ENCODE measurements at regions not wholly inside any gene's neighbourhood (a gene's known extent, or its start where the extent isn't known, plus 50 kb on each side); places are given as distances from the start of the nearest gene placed in this dataset.

- H3K9me3 ChIP-seq (ENCODE audit: control insufficient read depth, low read length, poor library complexity, severe bottlenecking), result no peaks in the 10 kb centered on the region
- no peak for DNase-seq
- Mint-ChIP-seq H3K27ac (no peak overlapping the region), H3K4me1 (no peaks in the 10 kb centered on the region), H3K27me3 (no peaks in the 10 kb centered on the region), H3K4me3 (no peak overlapping the region), H3K36me3 (ENCODE audit: low read depth) (no peaks in the 10 kb centered on the region)
- no peak for ATAC-seq
Observed at GRCh38 chr2:57550912-57551311, 495.7 kb upstream of the VRK2 start.

DNA sequence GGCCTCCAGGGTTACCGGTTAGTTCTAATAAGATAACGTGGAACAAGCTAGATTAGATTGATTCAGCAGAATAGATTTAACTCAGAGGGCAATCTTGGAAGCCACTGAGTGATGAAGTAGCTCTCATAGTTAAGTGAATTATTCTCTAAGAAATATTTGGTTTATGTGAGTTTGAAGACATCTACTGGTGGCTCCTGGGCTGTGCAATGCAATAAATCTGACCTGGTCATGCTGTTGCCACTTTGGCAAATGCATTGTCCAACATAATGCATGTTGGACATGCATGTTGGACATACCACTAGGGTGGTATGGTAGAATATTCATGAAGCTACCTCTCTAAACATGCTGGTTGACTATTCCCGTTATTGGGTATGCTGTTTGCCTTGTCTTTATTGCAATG, 493.7 kb upstream of the VRK2 start:
- no peak for DNase-seq
- no peak for ATAC-seq
- Mint-ChIP-seq H3K4me1 (no peaks in the 10 kb centered on the region), H3K4me3 (no peak overlapping the region), H3K27me3 (no peaks in the 10 kb centered on the region), H3K36me3 (ENCODE audit: low read depth) (no peaks in the 10 kb centered on the region), H3K27ac (no peak overlapping the region)
- no peaks in the 10 kb centered on the region for H3K9me3 ChIP-seq (ENCODE audit: control insufficient read depth, low read length, poor library complexity, severe bottlenecking)

DNA sequence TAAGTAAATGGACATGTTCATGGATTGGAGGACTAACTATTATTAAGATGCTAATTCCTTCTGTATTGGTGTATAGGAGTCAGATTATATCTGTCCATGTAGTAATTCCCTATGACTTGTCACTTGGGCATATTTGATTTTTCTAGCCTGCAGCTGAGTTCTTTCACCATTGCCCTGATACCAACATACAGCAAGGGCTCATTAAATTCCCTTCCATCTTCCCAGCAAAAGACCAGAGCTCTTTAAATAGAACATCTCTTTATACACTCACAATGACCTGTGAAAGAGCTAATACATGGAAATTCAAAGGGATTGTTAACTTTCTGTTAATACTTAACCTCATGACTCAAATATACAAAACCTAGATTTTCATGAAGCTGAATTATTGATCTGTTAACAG, 492.3 kb upstream of the VRK2 start:
- no peak for ATAC-seq
- Mint-ChIP-seq H3K4me1 (no peaks in the 10 kb centered on the region), H3K4me3 (no peak overlapping the region), H3K36me3 (ENCODE audit: low read depth) (no peaks in the 10 kb centered on the region), H3K27me3 (no peaks in the 10 kb centered on the region), H3K27ac (no peak overlapping the region)
- no peaks in the 10 kb centered on the region for H3K9me3 ChIP-seq (ENCODE audit: control insufficient read depth, low read length, poor library complexity, severe bottlenecking)
- DNase-seq, result no peak

DNA sequence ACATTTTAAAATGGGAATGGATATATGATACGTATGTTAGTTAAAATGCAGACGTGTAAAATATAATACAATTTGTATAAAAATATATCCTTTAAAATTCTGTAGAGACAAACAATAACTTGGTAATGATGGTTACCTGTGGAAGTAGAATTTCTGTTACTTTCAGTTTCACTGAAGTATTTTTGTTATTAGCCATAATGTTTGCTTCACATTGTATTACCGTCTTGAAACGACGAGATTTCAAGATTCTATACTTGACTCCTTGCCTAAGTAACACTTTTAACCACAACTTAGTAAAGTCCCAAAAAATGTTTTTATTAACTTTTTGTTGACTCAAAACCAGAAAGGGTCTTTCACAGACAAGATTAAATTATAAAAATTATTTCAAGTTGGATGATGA, 488.3 kb upstream of the VRK2 start:
- no peaks in the 10 kb centered on the region for H3K27me3 Mint-ChIP-seq
- no peaks in the 10 kb centered on the region for H3K9me3 ChIP-seq (ENCODE audit: control insufficient read depth, low read length, poor library complexity, severe bottlenecking)
- no peak overlapping the region for H3K4me3 Mint-ChIP-seq
- H3K4me1 Mint-ChIP-seq, result no peaks in the 10 kb centered on the region
- H3K27ac Mint-ChIP-seq, result no peak overlapping the region
- DNase-seq (no peak), ATAC-seq (no peak)
- H3K36me3 Mint-ChIP-seq (ENCODE audit: low read depth), result no peaks in the 10 kb centered on the region

DNA sequence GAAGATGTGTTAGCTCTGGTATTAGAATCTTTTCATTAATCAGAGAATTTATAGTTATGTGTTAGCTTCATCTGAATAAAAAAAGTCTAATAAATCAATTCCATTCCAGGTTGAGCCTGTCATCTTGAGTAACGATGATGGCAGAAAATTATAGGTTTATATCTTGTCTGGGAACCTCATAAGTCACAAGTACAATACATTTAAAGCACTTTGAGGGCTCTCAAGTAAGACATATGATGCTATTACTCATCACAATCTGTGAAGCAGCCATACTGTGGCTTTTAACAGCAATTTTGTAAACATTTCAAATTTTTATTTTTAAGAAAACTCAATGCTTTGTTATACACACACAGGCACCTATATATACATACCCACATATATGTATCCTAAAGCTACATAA, 484.1 kb upstream of the VRK2 start:
- no peaks in the 10 kb centered on the region for H3K9me3 ChIP-seq (ENCODE audit: control insufficient read depth, low read length, poor library complexity, severe bottlenecking)
- Mint-ChIP-seq H3K27ac (no peak overlapping the region), H3K36me3 (ENCODE audit: low read depth) (no peaks in the 10 kb centered on the region), H3K4me3 (no peak overlapping the region), H3K4me1 (no peaks in the 10 kb centered on the region), H3K27me3 (no peaks in the 10 kb centered on the region)
- no peak for DNase-seq
- ATAC-seq, result no peak

DNA sequence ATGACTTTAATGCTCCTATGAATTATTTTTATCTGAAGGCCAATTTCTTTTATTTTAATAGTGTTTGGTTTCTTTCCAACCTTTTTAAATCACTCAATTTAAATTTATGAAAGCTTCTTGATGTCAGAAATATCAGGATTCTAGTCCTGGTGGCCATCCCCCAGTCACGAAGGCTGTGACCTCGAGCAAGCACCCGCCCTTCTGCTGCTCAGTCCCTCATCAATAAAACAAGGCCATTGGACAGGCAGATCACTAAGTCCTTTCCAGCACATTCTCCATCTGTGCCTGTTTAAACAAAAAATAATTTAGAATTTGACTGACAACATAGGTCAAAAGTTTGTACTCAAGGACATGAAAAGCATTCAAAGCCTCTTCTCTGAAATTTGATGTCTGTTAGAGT, 483.6 kb upstream of the VRK2 start:
- H3K9me3 ChIP-seq (ENCODE audit: control insufficient read depth, low read length, poor library complexity, severe bottlenecking), result no peaks in the 10 kb centered on the region
- DNase-seq (no peak), ATAC-seq (no peak)
- H3K4me1 Mint-ChIP-seq, result no peaks in the 10 kb centered on the region
- H3K4me3 Mint-ChIP-seq, result no peak overlapping the region
- no peak overlapping the region for H3K27ac Mint-ChIP-seq
- H3K36me3 Mint-ChIP-seq (ENCODE audit: low read depth), result no peaks in the 10 kb centered on the region
- H3K27me3 Mint-ChIP-seq, result no peaks in the 10 kb centered on the region

DNA sequence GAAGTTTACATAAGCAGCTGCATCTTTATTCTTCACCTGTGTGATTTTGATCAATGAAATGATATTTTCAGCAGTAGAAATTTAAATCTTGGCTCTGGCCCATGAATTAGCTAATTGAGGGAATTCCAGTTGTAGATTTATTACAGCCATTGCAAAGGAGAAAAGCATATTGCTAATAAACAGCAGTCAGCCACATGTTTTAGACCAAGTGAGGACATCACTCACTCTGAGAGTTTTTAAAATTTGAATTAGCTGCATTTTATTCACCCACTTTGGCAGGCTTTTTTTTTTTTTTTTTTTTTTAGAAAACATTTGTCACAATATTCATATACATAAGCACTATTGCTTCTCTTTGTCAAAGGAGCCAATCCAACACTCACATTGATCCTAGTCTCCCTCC, 479.4 kb upstream of the VRK2 start:
- ATAC-seq (no peak), DNase-seq (no peak)
- Mint-ChIP-seq H3K4me3 (no peak overlapping the region), H3K27me3 (no peaks in the 10 kb centered on the region), H3K27ac (no peak overlapping the region), H3K36me3 (ENCODE audit: low read depth) (no peaks in the 10 kb centered on the region), H3K4me1 (no peaks in the 10 kb centered on the region)
- H3K9me3 ChIP-seq (ENCODE audit: control insufficient read depth, low read length, poor library complexity, severe bottlenecking), result no peaks in the 10 kb centered on the region

- Mint-ChIP-seq H3K4me1 (no peaks in the 10 kb centered on the region), H3K36me3 (ENCODE audit: low read depth) (no peaks in the 10 kb centered on the region), H3K27me3 (no peaks in the 10 kb centered on the region), H3K4me3 (no peak overlapping the region), H3K27ac (no peak overlapping the region)
- DNase-seq (no peak), ATAC-seq (no peak)
- H3K9me3 ChIP-seq (ENCODE audit: control insufficient read depth, low read length, poor library complexity, severe bottlenecking), result no peaks in the 10 kb centered on the region
Observed at GRCh38 chr2:57569396-57569795, 477.2 kb upstream of the VRK2 start.

DNA sequence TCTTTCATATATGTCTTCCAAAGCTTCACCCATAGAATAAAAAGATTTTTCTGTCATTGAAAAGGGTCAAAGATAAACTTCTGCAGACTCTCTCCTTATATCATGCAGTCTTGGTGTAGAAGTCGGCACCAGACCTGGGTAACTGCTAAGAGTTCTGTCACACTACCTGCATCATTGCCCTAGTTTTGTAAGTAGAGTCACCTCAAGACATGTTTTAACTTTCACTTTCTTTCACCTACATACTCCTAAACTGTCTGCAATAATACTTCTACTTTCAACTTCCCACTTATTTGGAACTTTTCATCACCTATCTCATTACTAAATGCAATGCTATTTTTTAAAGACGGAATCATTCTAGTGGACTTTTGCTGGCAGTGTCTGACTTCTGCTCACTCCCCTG, 475.6 kb upstream of the VRK2 start:
- Mint-ChIP-seq H3K4me3 (no peak overlapping the region), H3K36me3 (ENCODE audit: low read depth) (no peaks in the 10 kb centered on the region), H3K4me1 (no peaks in the 10 kb centered on the region), H3K27ac (no peak overlapping the region), H3K27me3 (no peaks in the 10 kb centered on the region)
- DNase-seq, result no peak
- ATAC-seq, result no peak
- H3K9me3 ChIP-seq (ENCODE audit: control insufficient read depth, low read length, poor library complexity, severe bottlenecking), result no peaks in the 10 kb centered on the region

DNA sequence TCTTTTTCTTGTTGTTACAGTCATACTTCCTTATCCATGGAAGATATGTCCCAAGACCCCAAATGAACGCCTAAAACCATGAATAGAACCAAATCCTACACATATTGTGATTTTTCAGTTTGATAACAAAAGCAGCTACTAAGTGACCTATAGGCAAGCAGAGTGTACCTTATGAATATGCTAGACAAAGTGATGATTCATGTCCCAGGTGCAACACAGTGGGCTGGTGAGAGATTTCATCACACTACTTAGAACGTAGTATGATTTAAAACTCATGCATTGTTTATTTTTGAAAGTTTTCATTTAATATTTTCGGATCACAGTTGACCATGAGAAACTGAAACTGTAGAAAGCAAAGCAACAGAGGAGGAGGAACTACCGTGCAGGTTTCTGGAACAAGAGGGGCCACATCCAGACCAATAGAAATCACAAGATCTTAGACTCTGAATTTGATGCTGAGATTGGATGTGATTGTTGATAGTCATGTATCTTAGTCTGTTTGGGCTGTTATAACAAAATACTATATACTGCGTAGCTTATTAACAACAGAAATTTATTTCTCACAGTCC, 470.8 kb upstream of the VRK2 start:
- DNase-seq, result no peak
- Mint-ChIP-seq H3K36me3 (ENCODE audit: low read depth) (no peaks in the 10 kb centered on the region), H3K4me1 (no peaks in the 10 kb centered on the region), H3K27ac (no peak overlapping the region), H3K4me3 (no peak overlapping the region), H3K27me3 (no peaks in the 10 kb centered on the region)
- no peak for ATAC-seq
- H3K9me3 ChIP-seq (ENCODE audit: control insufficient read depth, low read length, poor library complexity, severe bottlenecking), result no peaks in the 10 kb centered on the region

DNA sequence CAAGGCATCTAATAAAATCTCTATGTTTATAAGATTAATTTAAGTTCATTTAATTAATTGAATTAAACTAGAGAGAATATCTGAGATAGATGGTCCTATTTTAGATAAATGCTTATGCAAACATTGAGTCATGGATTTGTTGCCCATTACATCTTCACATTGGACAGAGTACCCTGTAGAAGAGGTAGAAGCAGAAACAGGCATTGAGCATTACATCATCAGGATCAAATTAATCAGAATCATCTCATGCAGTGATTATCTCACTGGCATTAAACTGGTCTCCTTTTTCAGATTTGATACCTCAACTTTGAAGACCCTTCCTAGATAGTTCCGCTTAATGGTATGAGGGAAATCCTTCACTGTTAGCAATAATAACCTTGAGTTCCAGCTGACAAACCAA, 469.6 kb upstream of the VRK2 start:
- H3K9me3 ChIP-seq (ENCODE audit: control insufficient read depth, low read length, poor library complexity, severe bottlenecking), result no peaks in the 10 kb centered on the region
- Mint-ChIP-seq H3K27ac (no peak overlapping the region), H3K36me3 (ENCODE audit: low read depth) (no peaks in the 10 kb centered on the region), H3K4me3 (no peak overlapping the region), H3K4me1 (no peaks in the 10 kb centered on the region), H3K27me3 (no peaks in the 10 kb centered on the region)
- ATAC-seq (no peak), DNase-seq (no peak)

- ATAC-seq (no peak), DNase-seq (no peak)
- H3K27me3 Mint-ChIP-seq, result no peaks in the 10 kb centered on the region
- H3K36me3 Mint-ChIP-seq (ENCODE audit: low read depth), result no peaks in the 10 kb centered on the region
- H3K4me3 Mint-ChIP-seq, result no peak overlapping the region
- no peaks in the 10 kb centered on the region for H3K9me3 ChIP-seq (ENCODE audit: control insufficient read depth, low read length, poor library complexity, severe bottlenecking)
- H3K4me1 Mint-ChIP-seq, result no peaks in the 10 kb centered on the region
- no peak overlapping the region for H3K27ac Mint-ChIP-seq
Observed at GRCh38 chr2:57597940-57598339, 448.7 kb upstream of the VRK2 start.

DNA sequence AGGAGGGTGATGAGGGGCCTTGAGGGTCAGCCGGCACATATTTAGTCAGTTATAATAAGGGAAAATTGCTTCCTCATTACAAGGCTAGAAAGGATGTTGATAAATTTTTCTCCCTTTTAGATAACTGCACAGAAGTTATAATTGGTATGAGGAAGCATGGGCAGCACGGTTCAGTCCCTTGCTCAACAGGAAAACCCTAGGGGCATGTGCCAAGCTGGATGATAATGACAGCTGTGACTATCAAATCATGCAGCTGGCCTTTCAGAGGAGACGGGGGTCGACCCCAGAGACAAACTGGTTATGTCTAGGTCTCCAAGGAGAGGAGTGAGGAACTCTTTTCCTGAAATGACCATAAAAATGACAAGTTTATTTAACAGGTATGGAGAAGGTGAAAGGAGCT, 448.1 kb upstream of the VRK2 start:
- ATAC-seq (no peak), DNase-seq (no peak)
- no peak overlapping the region for H3K27ac Mint-ChIP-seq
- no peaks in the 10 kb centered on the region for H3K4me1 Mint-ChIP-seq
- no peaks in the 10 kb centered on the region for H3K27me3 Mint-ChIP-seq
- no peaks in the 10 kb centered on the region for H3K36me3 Mint-ChIP-seq (ENCODE audit: low read depth)
- no peaks in the 10 kb centered on the region for H3K9me3 ChIP-seq (ENCODE audit: control insufficient read depth, low read length, poor library complexity, severe bottlenecking)
- H3K4me3 Mint-ChIP-seq, result no peak overlapping the region

DNA sequence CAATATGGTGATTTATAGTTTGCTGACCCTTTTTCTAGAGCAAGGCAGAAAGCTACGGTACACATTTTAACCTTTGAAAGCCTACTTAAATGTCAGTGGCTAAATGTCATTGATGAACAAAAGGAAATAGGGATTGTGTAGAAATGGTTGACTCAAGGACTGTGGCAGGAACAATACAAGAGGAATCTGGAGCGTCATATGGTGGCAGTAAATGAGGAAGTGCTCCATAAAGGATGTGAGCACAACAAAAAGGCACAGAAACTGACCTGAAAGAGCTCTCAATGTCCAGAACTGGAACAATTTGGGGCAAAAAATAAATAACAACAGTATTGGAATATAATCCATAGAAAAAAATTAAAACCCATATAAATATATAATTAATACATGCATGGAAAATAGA, 443.9 kb upstream of the VRK2 start:
- Mint-ChIP-seq H3K4me1 (no peaks in the 10 kb centered on the region), H3K36me3 (ENCODE audit: low read depth) (no peaks in the 10 kb centered on the region), H3K27me3 (no peaks in the 10 kb centered on the region), H3K27ac (no peak overlapping the region), H3K4me3 (no peak overlapping the region)
- no peak for ATAC-seq
- DNase-seq, result no peak
- H3K9me3 ChIP-seq (ENCODE audit: control insufficient read depth, low read length, poor library complexity, severe bottlenecking), result no peaks in the 10 kb centered on the region

DNA sequence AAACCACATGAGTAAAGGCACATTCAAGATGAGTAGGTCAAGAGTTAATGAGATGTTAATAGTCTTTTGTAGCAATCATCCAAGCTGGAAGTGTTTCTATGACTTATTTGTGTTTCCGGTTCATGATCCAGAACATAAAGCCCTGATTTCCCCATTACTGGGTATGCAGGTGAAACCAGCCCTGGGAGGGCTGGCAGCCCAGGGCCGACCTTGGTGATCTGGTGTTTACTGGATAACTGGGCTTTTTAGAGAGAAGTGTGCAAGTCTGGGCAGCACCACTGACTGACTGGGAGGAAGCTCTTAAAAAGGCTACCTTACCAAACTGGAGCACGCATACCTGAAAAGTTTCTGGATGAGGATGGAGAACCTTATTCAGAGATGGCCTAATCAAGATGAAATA, 431.6 kb upstream of the VRK2 start:
- H3K27ac Mint-ChIP-seq, result no peak overlapping the region
- H3K27me3 Mint-ChIP-seq, result no peaks in the 10 kb centered on the region
- no peaks in the 10 kb centered on the region for H3K36me3 Mint-ChIP-seq (ENCODE audit: low read depth)
- no peak overlapping the region for H3K4me3 Mint-ChIP-seq
- DNase-seq (no peak), ATAC-seq (no peak)
- H3K4me1 Mint-ChIP-seq, result no peaks in the 10 kb centered on the region
- H3K9me3 ChIP-seq (ENCODE audit: control insufficient read depth, low read length, poor library complexity, severe bottlenecking), result no peaks in the 10 kb centered on the region

Data from T-helper 17 cell (primary cell).